Epithelial cell of prostate (primary cell): ENCODE measurements at regions not wholly inside any gene's neighbourhood (a gene's known extent, or its start where the extent isn't known, plus 50 kb on each side); places are given as distances from the start of the nearest gene placed in this dataset.

ENCODE experiments used
- DNase-seq: peaks from one replicate; pipeline ENCODE4 v3.0.0-alpha.2; 2011; ENCODE audit warnings: low read depth, low spot score
- H3K27ac ChIP-seq: fragments of 450-650 bp; 2 replicates; pipeline ENCODE4 v1.5.1; 2017; ENCODE audit warnings: mild to moderate bottlenecking

DNA sequence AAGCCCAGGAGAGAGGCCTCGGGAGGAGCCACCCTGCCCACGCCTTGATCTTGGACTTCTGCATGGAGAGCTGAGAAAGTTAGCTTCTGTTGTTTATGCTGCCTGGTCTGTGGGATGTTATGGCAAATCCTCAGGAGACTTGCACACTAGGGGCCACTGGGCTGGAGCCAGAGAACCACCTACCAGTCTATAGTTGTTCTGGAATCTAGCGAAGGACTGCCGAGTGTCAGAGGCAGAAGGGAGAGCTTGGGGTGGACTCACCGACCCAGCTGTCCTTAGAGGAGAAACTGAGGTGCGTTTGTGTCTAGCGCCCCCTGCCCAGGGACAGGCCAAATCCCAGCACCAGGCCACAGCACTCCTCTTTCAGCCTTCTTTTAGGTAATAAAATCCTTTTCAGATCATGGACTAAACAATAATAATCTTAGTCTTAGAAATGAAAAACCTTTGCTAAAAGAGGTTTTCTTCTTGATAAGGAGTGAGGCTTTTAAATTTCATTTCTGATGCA, 398.7 kb upstream of the SALL3 start:
- H3K27ac ChIP-seq = no peak overlapping the region
- DNase-seq = no peak

GRCh38 chr18:78582181-78582709, 397.4 kb upstream of the SALL3 start:
- no peak for DNase-seq
- H3K27ac ChIP-seq = no peak overlapping the region

DNA sequence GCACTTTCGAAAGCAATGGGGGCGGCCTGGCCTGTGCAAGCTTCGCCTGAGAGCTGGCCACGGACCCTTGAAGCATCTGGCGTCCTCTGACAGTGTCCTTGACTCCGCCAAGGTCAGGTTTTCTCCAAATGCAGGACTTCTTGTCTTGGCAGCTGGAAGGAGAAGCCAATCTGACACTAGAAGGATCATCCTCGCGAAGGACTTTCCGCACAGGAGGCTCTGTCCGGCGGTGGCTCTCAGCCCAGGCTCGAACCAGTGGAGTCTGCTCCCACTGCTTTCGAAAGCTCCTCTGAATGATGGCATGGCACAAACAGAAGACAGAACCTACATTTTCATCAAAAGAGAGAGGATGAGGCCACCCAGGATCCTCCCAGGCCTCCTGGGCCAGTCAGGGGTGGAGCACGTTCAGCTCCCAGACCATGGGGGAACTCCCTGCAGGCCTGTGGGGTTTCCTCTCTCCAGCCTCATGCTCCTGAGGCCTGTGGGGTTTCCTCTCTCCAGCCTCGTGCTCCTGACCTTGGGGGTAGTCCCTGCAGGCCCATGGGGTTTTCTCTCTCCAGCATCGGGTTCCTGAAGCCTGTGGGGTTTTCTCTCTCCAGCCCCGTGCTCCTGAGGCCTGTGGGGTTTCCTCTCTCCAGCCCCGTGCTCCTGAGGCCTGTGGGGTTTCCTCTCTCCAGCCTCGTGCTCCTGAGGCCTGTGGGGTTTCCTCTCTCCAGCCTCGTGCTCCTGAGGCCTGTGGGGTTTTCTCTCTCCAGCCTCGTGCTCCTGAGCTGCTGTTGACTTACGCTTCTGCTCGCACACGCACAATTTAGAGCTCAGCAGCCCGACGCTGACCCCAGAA, 396.5 kb upstream of the SALL3 start:
- no peak for DNase-seq
- H3K27ac ChIP-seq = no peak overlapping the region

DNA sequence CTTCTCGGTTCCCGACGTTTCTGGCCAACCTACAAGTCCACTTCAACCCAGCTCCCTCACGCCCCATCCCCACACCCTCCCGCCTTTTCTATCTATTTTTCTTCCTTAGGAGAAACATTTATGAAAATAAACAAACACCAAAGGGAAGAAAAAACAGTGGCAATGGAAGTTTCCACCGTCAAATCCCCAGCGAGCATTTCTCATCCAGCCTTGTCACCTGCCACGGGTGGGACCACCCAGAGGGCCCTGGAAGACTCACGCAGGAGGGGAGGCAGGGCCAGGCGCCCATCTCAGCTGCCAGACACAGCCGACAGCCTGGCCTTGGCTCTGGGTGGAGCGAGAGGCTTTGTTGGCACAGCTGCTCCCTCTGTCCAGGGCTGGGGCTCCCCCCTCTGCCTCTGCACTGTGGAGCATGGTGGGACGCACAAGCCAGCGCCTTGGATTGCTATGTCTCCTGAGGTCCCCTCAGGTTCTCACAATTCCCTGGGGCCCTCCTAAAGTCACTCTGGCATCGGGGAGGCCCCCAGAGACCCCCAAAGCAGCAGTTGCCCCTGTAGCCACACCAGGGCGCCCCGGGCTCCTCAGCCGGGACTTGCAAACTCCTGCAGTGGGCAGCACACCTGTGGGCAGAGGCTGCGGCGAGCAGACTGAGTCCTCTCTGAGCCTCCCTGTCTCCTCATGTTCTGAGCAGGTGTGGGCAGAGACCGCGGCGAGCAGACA, 395.7 kb upstream of the SALL3 start:
- DNase-seq = no peak
- no peak overlapping the region for H3K27ac ChIP-seq

DNA sequence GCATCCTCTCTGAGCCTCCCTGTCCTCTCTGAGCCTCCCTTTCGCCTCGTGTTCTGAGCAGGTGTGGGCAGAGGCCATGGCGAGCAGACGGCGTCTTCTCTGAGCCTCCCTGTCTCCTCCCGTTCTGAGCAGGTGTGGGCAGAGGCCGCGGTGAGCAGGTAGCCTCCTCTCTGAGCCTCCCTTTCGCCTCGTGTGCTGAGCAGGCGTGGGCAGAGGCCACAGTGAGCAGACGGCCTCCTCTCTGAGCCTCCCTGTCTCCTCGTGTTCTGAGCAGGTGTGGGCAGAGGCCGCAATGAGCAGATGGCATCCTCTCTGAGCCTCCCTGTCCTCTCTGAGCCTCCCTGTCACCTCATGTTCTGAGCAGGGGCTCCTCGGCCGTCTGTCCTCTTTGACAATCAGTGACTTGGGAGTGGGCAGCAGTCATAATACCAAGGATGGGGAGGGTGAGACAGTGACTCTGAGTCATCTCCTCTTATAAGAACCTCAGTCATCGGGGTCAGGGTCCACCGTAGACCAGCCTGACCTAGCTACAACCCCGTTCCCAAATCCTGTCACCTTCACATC, 395.1 kb upstream of the SALL3 start:
- H3K27ac ChIP-seq = no peak overlapping the region
- DNase-seq = no peak

- DNase-seq = no peak
- no peak overlapping the region for H3K27ac ChIP-seq
Measured at GRCh38 chr18:78586586-78586985, 393.0 kb upstream of the SALL3 start.

DNA sequence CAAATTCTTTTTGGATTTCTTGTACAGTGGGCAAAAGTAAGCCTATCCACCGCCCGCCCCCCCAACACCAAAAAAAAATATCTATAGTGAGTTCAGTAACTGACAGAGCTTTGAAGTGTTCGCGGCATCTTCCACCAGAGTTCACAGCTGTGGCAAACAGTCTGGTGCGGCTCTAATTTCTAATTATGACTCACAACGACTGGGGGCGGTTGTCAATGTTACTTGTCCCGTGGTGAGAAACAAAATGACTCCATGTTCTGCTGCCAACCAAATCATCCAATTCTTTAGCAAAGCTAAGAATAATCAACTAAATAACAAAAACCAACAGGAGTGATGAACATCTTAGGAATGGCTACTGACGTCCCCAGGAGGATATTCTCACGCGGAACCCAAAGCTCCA, 392.5 kb upstream of the SALL3 start:
- H3K27ac ChIP-seq = no peak overlapping the region
- DNase-seq = no peak

- DNase-seq = no peak
- no peak overlapping the region for H3K27ac ChIP-seq
Measured at GRCh38 chr18:78587626-78588600, 391.7 kb upstream of the SALL3 start.

DNA sequence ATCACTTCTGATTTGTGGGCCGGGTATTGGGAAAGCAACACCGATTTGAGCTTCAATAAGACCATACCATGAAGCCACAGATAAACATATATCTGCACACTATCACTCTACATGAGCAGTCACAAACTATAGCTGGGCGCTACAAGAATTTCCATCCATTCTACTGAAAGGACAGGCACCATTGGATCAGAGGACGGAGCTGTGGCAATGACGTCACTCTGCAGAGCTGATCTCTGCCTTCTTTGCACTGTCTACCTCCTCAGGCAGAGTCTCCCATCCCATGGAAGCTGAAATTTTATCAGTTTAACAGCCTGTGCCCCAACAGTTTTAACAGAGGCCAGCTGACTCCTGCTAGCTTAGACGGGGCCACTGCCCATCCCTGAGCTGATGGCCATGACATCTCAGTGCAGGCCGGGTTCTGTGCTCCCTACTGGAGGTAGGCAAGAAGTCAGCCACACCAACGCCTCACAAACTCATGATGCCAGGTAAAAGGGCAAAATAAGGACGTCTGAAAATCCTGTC, 389.6 kb upstream of the SALL3 start:
- H3K27ac ChIP-seq = no peak overlapping the region
- DNase-seq = no peak

GRCh38 chr18:78595453-78595852, 384.2 kb upstream of the SALL3 start:
- DNase-seq = no peak
- no peak overlapping the region for H3K27ac ChIP-seq

DNA sequence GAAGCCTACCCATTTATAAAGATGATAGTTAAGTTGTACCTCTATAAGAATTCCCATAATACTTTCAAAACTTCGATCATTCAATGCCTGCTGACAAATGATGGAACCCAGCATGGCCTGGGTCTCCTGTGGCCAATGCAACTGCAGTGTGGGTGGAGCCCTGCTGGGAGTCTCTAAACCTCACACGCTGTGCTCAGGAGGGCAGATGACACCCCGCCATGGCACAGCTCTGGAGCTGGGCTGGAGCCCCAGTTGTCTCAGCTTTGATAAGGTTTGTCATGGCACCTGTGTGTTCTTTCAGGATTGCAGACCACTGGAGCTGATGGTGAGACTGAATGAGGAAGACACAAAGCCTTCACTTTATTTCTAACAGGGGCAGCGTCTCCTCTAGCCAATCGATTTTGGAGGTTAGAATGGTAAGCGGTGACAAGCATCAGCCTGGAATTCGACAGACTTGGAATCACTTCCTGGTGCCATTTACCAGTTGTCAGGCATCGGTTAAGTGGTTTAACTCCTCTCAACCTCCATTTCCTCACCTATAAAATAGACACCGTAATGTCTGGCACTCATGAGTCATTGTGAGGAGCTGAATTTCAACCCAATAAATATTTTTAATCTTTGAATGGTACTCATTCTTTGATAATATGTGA, 383.6 kb upstream of the SALL3 start:
- no peak overlapping the region for H3K27ac ChIP-seq
- no peak for DNase-seq

- H3K27ac ChIP-seq = no peak overlapping the region
- DNase-seq = no peak
Measured at GRCh38 chr18:78596794-78597345, 382.7 kb upstream of the SALL3 start.

- no peak overlapping the region for H3K27ac ChIP-seq
- DNase-seq = no peak
Measured at GRCh38 chr18:78601349-78601748, 378.3 kb upstream of the SALL3 start.

GRCh38 chr18:78601923-78602322, 377.7 kb upstream of the SALL3 start:
- H3K27ac ChIP-seq = no peak overlapping the region
- no peak for DNase-seq

DNA sequence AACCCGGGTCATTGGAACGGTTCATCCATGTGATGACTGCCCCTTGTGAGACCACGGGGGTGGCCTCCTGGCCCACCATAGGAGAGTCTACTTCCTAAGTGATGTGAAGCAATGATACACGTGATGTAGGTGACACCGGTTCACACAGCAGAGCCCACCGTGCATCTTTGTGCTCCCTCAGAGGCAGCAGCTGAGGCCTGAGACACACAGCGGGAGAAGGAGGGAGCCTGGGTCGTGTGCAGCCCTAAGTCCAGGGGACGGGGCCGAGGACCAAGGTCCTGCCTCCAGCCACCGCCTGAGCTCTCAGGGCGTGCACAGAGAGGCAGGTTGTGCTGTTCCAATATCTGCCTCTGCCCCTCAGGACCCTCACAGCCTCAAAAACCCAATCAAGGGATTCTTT, 377.2 kb upstream of the SALL3 start:
- H3K27ac ChIP-seq = no peak overlapping the region
- DNase-seq = no peak

DNA sequence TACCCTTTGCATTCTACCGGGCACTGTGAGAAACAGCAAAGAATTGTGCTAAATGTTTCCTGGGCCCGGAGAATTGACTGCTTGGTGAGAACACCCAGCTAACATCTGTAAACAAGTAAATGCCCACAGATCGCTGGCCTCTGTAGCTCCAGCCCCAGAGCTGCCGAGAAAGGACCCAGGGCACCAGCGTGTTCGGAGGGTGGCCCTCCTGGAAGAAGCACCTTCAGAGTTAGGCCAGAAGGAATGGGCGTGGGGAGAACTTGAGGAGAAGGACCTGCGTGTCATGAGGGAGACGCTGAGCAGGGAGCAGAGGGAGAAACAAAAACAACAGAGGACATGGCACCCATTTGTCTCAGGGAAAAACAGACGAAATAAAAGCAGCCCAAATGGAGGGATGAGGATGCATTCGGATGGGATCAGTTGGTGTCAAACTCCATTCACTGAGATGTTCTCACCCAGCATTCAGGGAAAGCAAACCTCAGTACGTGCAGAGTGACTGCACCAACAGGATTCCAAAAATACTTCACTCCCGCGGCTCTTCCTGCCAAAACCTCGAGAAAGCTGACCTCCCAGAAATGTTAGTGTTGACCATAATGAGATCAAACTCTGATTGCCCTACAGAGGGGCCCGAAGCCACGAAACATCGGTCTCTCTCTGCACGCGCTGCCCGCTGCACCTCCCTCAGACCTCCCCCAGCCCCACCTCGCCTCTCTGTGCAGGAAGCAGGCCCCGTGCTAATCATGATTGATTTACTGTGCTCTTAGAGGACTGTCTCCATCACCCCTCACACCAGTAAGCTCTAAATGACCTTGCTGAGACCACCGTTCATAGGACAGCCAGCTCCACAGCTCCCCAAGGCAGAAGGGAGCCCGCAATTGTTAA, 376.3 kb upstream of the SALL3 start:
- no peak overlapping the region for H3K27ac ChIP-seq
- no peak for DNase-seq

DNA sequence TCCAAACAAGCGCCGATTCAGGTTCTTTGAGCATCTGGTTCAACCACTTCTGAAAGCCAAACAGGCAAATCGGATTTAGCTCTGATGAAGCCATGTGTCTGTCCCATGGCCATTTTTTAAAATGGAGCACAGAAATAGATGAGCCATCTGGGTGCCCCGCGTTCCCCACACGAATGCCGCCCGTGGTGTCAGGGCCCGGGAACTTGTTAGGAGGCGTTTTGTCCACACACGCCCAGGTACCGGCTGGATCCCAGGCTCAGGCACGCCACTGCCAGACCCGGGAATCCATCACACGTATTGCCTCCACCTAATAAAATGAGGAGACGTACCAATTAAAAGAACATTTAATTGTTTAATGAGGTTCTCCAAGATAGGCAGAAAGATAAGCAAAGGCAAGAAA, 374.4 kb upstream of the SALL3 start:
- DNase-seq = no peak
- H3K27ac ChIP-seq = no peak overlapping the region

DNA sequence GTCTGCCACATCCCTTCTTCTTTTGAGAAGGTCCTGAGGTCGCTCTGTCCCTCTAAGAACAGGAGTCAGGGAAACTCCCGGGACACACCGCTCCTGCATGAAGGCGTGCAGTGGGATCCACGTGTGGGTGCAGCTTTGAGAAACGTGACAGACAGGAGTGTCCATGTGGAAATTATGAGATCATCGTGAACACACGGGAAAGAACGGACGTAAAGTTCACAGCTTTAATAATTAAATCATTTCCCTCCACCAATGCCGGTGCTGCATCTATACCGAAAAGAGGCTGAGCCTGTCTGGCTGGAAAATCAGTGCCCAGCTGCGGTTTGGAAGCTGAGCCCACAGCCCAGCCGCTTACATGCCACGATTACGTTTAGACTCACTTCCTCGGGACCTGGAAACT, 372.4 kb upstream of the SALL3 start:
- DNase-seq = no peak
- no peak overlapping the region for H3K27ac ChIP-seq
